Activated CD4-positive, alpha-beta T cell treated with anti-CD3 and anti-CD28 coated beads, Interleukin-2, amount 10 ng/mL, durations not matched to agents 24 days and 14 days (primary cell): ENCODE measurements at regions not wholly inside any gene's neighbourhood (a gene's known extent, or its start where the extent isn't known, plus 50 kb on each side); places are given as distances from the start of the nearest gene placed in this dataset.
A peak's percentile ranks its signal among the peaks of the same experiment; 100 is the strongest.
"Not testable (repeated sequence)": the region's sequence is repeated elsewhere in the genome, so short reads cannot be mapped to it uniquely, and the experiment has no call there.

Experiments
- DNase-seq: peaks from one replicate; pipeline ENCODE4 v3.0.0; 2022
- H3K27ac Mint-ChIP-seq: one replicate; pipeline ENCODE4 v1.8.0; 2022; ENCODE audit warnings: mild to moderate bottlenecking, mixed read lengths
- H3K27me3 Mint-ChIP-seq: one replicate; pipeline ENCODE4 v1.8.0; 2022; ENCODE audit warnings: mixed read lengths
- H3K36me3 Mint-ChIP-seq: one replicate; pipeline ENCODE4 v1.8.0; 2022; ENCODE audit warnings: low read depth, mild to moderate bottlenecking, mixed read lengths
- H3K4me1 Mint-ChIP-seq: one replicate; pipeline ENCODE4 v1.8.0; 2021; ENCODE audit warnings: mixed read lengths
- H3K4me3 Mint-ChIP-seq: one replicate; pipeline ENCODE4 v1.8.0; 2022; ENCODE audit warnings: mild to moderate bottlenecking, moderate library complexity, mixed read lengths
- H3K9me3 Mint-ChIP-seq: one replicate; pipeline ENCODE4 v1.8.0; 2021; ENCODE audit warnings: mixed read lengths
- intact Hi-C: fragments of 100-400 bp; cut with micrococcal nuclease; formaldehyde crosslinking; loops from one replicate; pipeline ENCODE4 v1.15.1; 2023

- no peaks in the 10 kb centered on the region for H3K27me3 Mint-ChIP-seq
- DNase-seq = no peak
- H3K9me3 Mint-ChIP-seq = no peaks in the 10 kb centered on the region
- H3K4me3 Mint-ChIP-seq = no peak overlapping the region
- H3K4me1 Mint-ChIP-seq = no peaks in the 10 kb centered on the region
- H3K36me3 Mint-ChIP-seq = no peaks in the 10 kb centered on the region
- H3K27ac Mint-ChIP-seq = no peak overlapping the region
- intact Hi-C loops = no loop called here
Measured at GRCh38 chrX:147468600-147468999, 443.1 kb upstream of the FMR1 start.

GRCh38 chrX:147476008-147476407 is 435.7 kb upstream of the FMR1 start:
- Mint-ChIP-seq H3K27me3 (no peaks in the 10 kb centered on the region), H3K9me3 (no peaks in the 10 kb centered on the region), H3K27ac (no peak overlapping the region), H3K4me1 (no peaks in the 10 kb centered on the region), H3K4me3 (no peak overlapping the region), H3K36me3 (no peaks in the 10 kb centered on the region)
- DNase-seq = peak; percentile 63
- intact Hi-C loops = no loop called here

DNA sequence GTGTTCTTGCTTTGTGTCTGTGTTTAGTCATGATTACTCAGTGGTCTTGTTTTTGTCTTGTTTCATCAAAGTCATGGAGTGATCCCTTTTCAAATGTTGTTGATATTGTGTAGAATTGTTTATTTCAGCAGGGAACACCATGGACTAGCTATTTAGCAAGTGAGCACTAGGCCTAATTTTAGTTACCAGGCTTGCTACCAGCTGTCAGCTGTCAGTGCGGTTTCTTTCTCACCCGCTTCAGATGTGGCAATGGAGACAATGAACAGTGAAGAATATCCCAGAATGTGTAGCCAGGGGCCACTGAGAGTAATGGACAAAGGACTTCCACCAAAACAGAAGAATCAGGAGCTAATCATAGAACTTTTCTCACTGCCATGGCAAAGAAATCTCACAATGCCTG is 432.8 kb upstream of the FMR1 start:
- Mint-ChIP-seq H3K27ac (no peak overlapping the region), H3K4me3 (no peak overlapping the region), H3K4me1 (no peaks in the 10 kb centered on the region), H3K27me3 (no peaks in the 10 kb centered on the region), H3K36me3 (no peaks in the 10 kb centered on the region), H3K9me3 (no peaks in the 10 kb centered on the region)
- intact Hi-C loops = no loop called here
- DNase-seq = no peak

GRCh38 chrX:147485207-147485606 is 426.5 kb upstream of the FMR1 start:
- intact Hi-C loops = no loop called here
- H3K27ac Mint-ChIP-seq = no peak overlapping the region
- DNase-seq = no peak
- H3K4me1 Mint-ChIP-seq = no peaks in the 10 kb centered on the region
- no peaks in the 10 kb centered on the region for H3K36me3 Mint-ChIP-seq
- H3K9me3 Mint-ChIP-seq = no peaks in the 10 kb centered on the region
- H3K27me3 Mint-ChIP-seq = no peaks in the 10 kb centered on the region
- H3K4me3 Mint-ChIP-seq = no peak overlapping the region

- DNase-seq = no peak
- no peaks in the 10 kb centered on the region for H3K27me3 Mint-ChIP-seq
- intact Hi-C loops = no loop called here
- H3K36me3 Mint-ChIP-seq = no peaks in the 10 kb centered on the region
- no peak overlapping the region for H3K27ac Mint-ChIP-seq
- no peaks in the 10 kb centered on the region for H3K9me3 Mint-ChIP-seq
- no peaks in the 10 kb centered on the region for H3K4me1 Mint-ChIP-seq
- no peak overlapping the region for H3K4me3 Mint-ChIP-seq
Measured at GRCh38 chrX:147494365-147494764, 417.4 kb upstream of the FMR1 start.

DNA sequence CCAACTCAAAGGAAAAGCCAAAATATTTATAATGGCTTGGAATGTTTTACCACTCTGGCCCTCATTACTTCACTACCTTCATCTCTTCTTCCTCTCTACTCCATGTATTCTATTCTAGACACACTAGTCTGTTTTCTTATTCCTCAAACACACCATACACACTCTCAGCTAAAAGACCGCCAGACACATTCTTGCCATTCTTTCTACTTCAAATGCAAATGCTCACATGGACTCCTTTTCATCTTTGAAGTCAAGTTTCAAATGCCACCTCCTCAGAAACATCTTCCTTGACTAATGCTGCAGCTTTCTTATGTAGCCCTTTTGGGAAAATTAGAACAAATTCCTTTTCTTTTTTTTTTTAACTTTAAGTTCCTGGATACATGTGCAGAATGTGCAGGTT is 412.9 kb upstream of the FMR1 start:
- H3K4me3 Mint-ChIP-seq = no peak overlapping the region
- no peak overlapping the region for H3K27ac Mint-ChIP-seq
- no peaks in the 10 kb centered on the region for H3K4me1 Mint-ChIP-seq
- no peaks in the 10 kb centered on the region for H3K27me3 Mint-ChIP-seq
- intact Hi-C loops = no loop called here
- H3K36me3 Mint-ChIP-seq = no peaks in the 10 kb centered on the region
- DNase-seq = no peak
- no peaks in the 10 kb centered on the region for H3K9me3 Mint-ChIP-seq

DNA sequence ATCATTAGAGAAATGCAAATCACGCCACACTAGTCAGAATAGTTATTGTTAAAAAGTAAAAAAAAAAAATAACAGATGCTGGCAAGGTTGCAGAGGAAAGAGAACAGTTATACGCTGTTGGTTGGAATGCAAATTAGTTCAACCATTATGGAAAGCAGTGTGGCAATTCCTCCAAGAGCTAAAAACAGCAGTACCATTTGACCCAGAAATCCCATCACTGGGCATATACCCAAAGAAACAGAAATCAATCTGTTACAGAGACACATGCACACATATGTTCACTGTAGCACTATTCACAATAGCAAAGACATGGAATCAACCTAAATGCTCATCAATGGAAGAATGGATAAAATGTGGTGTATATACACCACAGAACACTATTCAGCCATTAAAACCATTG is 388.7 kb upstream of the FMR1 start:
- no peaks in the 10 kb centered on the region for H3K9me3 Mint-ChIP-seq
- no peaks in the 10 kb centered on the region for H3K27me3 Mint-ChIP-seq
- H3K4me3 Mint-ChIP-seq = no peak overlapping the region
- DNase-seq = no peak
- no peak overlapping the region for H3K27ac Mint-ChIP-seq
- H3K36me3 Mint-ChIP-seq = no peaks in the 10 kb centered on the region
- intact Hi-C loops = no loop called here
- no peaks in the 10 kb centered on the region for H3K4me1 Mint-ChIP-seq

- H3K4me3 Mint-ChIP-seq = no peak overlapping the region
- no peaks in the 10 kb centered on the region for H3K36me3 Mint-ChIP-seq
- no peaks in the 10 kb centered on the region for H3K27me3 Mint-ChIP-seq
- H3K9me3 Mint-ChIP-seq = no peaks in the 10 kb centered on the region
- no peaks in the 10 kb centered on the region for H3K4me1 Mint-ChIP-seq
- no peak for DNase-seq
- intact Hi-C loops = no loop called here
- H3K27ac Mint-ChIP-seq = no peak overlapping the region
Measured at GRCh38 chrX:147533426-147533825, 378.3 kb upstream of the FMR1 start.

DNA sequence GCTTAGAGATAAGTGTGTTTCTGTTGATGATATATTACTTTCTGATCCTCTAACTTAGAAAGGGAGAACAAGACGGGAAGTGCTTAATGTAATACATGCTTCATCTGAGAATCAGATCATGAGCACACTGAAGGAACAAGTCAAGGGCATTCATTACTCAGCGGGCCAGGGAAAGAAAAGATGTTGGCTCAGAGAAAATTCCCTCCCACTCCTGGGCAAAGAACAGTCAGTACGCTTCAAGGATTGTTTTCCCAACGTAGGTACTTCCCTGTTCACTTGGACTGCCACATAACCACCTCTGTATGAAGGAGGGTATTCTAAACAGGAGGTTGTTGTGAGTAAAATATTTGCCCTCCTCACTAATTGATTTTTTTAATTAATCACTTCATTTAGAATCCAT is 374.5 kb upstream of the FMR1 start:
- H3K4me1 Mint-ChIP-seq = no peaks in the 10 kb centered on the region
- H3K9me3 Mint-ChIP-seq = no peaks in the 10 kb centered on the region
- no peaks in the 10 kb centered on the region for H3K27me3 Mint-ChIP-seq
- no peak overlapping the region for H3K4me3 Mint-ChIP-seq
- no peaks in the 10 kb centered on the region for H3K36me3 Mint-ChIP-seq
- no peak for DNase-seq
- intact Hi-C loops = no loop called here
- no peak overlapping the region for H3K27ac Mint-ChIP-seq

DNA sequence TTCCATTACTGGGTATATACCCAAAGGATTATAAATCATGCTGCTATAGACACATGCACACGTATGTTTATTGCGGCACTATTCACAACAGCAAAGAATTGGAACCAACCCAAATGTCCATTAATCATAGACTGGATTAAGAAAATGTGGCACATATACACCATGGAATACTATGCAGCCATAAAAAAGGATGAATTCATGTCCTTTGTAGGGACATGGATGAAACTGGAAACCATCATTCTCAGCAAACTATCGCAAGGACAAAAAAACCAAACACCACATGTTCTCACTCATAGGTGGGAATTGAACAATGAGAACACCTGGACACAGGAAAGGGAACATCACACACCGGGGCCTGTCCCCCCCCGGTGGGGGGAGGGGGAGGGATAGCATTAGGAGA is 363.7 kb upstream of the FMR1 start:
- H3K9me3 Mint-ChIP-seq, H3K36me3 Mint-ChIP-seq, DNase-seq, H3K27me3 Mint-ChIP-seq, H3K4me3 Mint-ChIP-seq, intact Hi-C loops, H3K27ac Mint-ChIP-seq, H3K4me1 Mint-ChIP-seq: not testable (repeated sequence)

- Mint-ChIP-seq H3K27me3 (no peaks in the 10 kb centered on the region), H3K4me3 (no peak overlapping the region), H3K4me1 (no peaks in the 10 kb centered on the region), H3K36me3 (no peaks in the 10 kb centered on the region), H3K9me3 (peaks cover 4% of the 10 kb centered on the region), H3K27ac (no peak overlapping the region)
- no peak for DNase-seq
- intact Hi-C loops = no loop called here
Measured at GRCh38 chrX:147550217-147550616, 361.5 kb upstream of the FMR1 start.

- DNase-seq = no peak
- Mint-ChIP-seq H3K4me3 (no peak overlapping the region), H3K36me3 (no peaks in the 10 kb centered on the region), H3K9me3 (no peaks in the 10 kb centered on the region), H3K4me1 (no peaks in the 10 kb centered on the region), H3K27ac (no peak overlapping the region), H3K27me3 (no peaks in the 10 kb centered on the region)
- intact Hi-C loops = no loop called here
Measured at GRCh38 chrX:147559191-147559590, 352.5 kb upstream of the FMR1 start.

DNA sequence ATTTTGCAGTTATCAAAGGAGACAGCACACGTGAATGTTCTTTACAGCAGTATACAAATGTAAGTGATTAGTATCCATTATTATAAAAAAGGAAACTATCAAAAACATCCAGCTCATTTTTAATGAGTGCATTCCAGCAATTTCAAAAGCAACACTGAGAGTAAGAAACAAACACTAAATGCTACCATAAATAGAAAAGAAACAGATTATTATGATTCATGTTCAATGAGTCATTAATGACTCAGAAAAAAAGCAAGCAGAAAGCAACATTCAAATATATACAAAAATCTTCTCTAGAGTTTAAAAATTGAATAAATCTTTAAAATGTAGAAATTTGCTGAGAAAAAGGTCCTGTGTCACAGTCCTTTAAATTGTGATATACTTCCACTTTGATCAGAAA is 346.5 kb upstream of the FMR1 start:
- no peaks in the 10 kb centered on the region for H3K9me3 Mint-ChIP-seq
- intact Hi-C loops = no loop called here
- H3K27ac Mint-ChIP-seq = no peak overlapping the region
- H3K4me1 Mint-ChIP-seq = no peaks in the 10 kb centered on the region
- H3K4me3 Mint-ChIP-seq = no peak overlapping the region
- no peak for DNase-seq
- no peaks in the 10 kb centered on the region for H3K27me3 Mint-ChIP-seq
- no peaks in the 10 kb centered on the region for H3K36me3 Mint-ChIP-seq

- Mint-ChIP-seq H3K4me3 (no peak overlapping the region), H3K4me1 (no peaks in the 10 kb centered on the region), H3K36me3 (no peaks in the 10 kb centered on the region), H3K9me3 (no peaks in the 10 kb centered on the region), H3K27ac (no peak overlapping the region), H3K27me3 (no peaks in the 10 kb centered on the region)
- intact Hi-C loops = no loop called here
- DNase-seq = no peak
Measured at GRCh38 chrX:147570483-147570882, 341.2 kb upstream of the FMR1 start.

DNA sequence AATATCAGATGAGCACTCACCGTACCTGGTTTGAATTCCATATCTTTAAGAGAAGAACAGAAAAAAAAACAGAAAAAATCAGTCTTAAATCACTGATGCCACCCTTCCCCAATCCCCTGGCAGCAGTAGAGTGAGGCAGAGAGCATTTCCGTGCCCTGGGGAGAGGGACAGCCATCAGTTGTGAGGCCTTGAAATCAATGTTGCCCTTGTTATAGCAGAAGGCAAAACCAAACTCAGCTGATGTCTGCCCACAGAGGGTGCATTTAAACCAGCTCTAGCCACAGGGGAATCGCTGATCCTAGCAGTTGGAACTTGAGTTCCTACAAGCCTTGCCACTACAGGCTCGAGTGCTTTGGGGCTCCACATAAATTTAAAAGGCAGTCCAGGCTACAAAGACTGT is 338.5 kb upstream of the FMR1 start:
- H3K27ac Mint-ChIP-seq = no peak overlapping the region

More for the DNA sequence above, 338.5 kb upstream of the FMR1 start:
- no peaks in the 10 kb centered on the region for H3K4me1 Mint-ChIP-seq
- H3K4me3 Mint-ChIP-seq = no peak overlapping the region
- intact Hi-C loops = no loop called here
- DNase-seq = no peak
- H3K36me3 Mint-ChIP-seq = no peaks in the 10 kb centered on the region
- H3K9me3 Mint-ChIP-seq = no peaks in the 10 kb centered on the region
- H3K27me3 Mint-ChIP-seq = no peaks in the 10 kb centered on the region
